ENCODE measurements at regions not wholly inside any gene's neighbourhood (a gene's known extent, or its start where the extent isn't known, plus 50 kb on each side); places are given as distances from the start of the nearest gene placed in this dataset.

GRCh38 chr1:170831276-170831675 lies 104.1 kb upstream of the MROH9 start:
- H3K9me3 ChIP-seq = no peaks in the 10 kb centered on the region
- no peak for TF ChIP-seq POLR2A (IDR thresholded peaks at IDR 0.05)
- TF ChIP-seq, protein P1, sequence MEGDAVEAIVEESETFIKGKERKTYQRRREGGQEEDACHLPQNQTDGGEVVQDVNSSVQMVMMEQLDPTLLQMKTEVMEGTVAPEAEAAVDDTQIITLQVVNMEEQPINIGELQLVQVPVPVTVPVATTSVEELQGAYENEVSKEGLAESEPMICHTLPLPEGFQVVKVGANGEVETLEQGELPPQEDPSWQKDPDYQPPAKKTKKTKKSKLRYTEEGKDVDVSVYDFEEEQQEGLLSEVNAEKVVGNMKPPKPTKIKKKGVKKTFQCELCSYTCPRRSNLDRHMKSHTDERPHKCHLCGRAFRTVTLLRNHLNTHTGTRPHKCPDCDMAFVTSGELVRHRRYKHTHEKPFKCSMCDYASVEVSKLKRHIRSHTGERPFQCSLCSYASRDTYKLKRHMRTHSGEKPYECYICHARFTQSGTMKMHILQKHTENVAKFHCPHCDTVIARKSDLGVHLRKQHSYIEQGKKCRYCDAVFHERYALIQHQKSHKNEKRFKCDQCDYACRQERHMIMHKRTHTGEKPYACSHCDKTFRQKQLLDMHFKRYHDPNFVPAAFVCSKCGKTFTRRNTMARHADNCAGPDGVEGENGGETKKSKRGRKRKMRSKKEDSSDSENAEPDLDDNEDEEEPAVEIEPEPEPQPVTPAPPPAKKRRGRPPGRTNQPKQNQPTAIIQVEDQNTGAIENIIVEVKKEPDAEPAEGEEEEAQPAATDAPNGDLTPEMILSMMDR (IDR thresholded peaks at IDR 0.05) = no peak
- H3K36me3 ChIP-seq (replicated peaks in 1 of 2; ENCODE audit: insufficient read depth in 1 of 2, low read depth in 2 of 2) = no peaks in the 10 kb centered on the region
- H3K27ac ChIP-seq = no peak overlapping the region
- 74 to 78% methylated on average over 7 of the region's 7 CpGs for WGBS, 2 donors
- intact Hi-C loops (cut with DNase I) = no loop called here
- H3K4me1 ChIP-seq = no peaks in the 10 kb centered on the region
- ATAC-seq (no peak), DNase-seq (no peak)
- H3K27me3 ChIP-seq = no peaks in the 10 kb centered on the region
- no peak overlapping the region for H3K4me3 ChIP-seq

GRCh38 chr1:170836141-170836540 lies 99.2 kb upstream of the MROH9 start:
- no peak for ATAC-seq
- H3K4me3 ChIP-seq = no peak overlapping the region
- DNase-seq = no peak
- TF ChIP-seq, protein P1 (IDR thresholded peaks at IDR 0.05) = no peak
- TF ChIP-seq POLR2A (IDR thresholded peaks at IDR 0.05) = no peak
- intact Hi-C loops (cut with DNase I) = no loop called here
- H3K36me3 ChIP-seq (replicated peaks in 1 of 2; ENCODE audit: insufficient read depth in 1 of 2, low read depth in 2 of 2) = no peaks in the 10 kb centered on the region
- no peak overlapping the region for H3K27ac ChIP-seq
- H3K9me3 ChIP-seq = no peaks in the 10 kb centered on the region
- no peaks in the 10 kb centered on the region for H3K4me1 ChIP-seq
- no peaks in the 10 kb centered on the region for H3K27me3 ChIP-seq

DNA sequence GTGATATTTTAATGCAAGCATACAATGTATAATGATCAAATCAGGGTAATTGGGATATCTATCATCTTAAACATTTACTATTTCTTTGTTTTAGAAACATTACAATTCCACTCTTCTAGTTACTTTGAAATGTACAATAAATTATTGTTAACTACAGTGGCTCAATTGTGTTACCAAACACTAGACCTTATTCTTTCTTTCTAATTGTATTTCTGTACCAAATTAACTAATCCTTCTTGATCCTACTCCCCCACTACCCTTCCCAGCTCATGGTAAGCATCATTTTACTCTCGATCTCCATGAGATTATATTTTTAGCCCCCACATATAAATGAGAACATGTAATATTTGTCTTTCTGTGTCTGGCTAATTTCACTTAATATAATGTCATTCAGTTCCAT lies 95.0 kb upstream of the MROH9 start:
- Histone ChIP-seq H3K27ac (no peak overlapping the region), H3K4me1 (no peaks in the 10 kb centered on the region), H3K36me3 (replicated peaks in 1 of 2; ENCODE audit: insufficient read depth in 1 of 2, low read depth in 2 of 2) (no peaks in the 10 kb centered on the region), H3K27me3 (no peaks in the 10 kb centered on the region), H3K4me3 (no peak overlapping the region), H3K9me3 (no peaks in the 10 kb centered on the region)
- TF ChIP-seq POLR2A (IDR thresholded peaks at IDR 0.05) = no peak
- TF ChIP-seq, protein P1 (IDR thresholded peaks at IDR 0.05) = no peak
- DNase-seq (no peak), ATAC-seq (no peak)
- 43 to 61% methylated on average over 1 of the region's 1 CpG for WGBS, 2 donors
- intact Hi-C loops (cut with DNase I) = no loop called here

- whole genome bisulfite sequencing, 2 donors = 74 to 81% methylated on average over 5 of the region's 5 CpGs
Measured at GRCh38 chr1:170853302-170853701, 82.0 kb upstream of the MROH9 start.

GRCh38 chr1:170853867-170854266 lies 81.5 kb upstream of the MROH9 start:
- ATAC-seq = no peak
- DNase-seq = no peak

More at GRCh38 chr1:170853302-170853701, 82.0 kb upstream of the MROH9 start:
- intact Hi-C loops (cut with DNase I) = no loop called here
- Histone ChIP-seq H3K27ac (no peak overlapping the region), H3K4me1 (no peaks in the 10 kb centered on the region), H3K36me3 (replicated peaks in 1 of 2; ENCODE audit: insufficient read depth in 1 of 2, low read depth in 2 of 2) (no peaks in the 10 kb centered on the region), H3K9me3 (no peaks in the 10 kb centered on the region), H3K27me3 (no peaks in the 10 kb centered on the region), H3K4me3 (no peak overlapping the region)
- no peak for TF ChIP-seq POLR2A (IDR thresholded peaks at IDR 0.05)
- TF ChIP-seq, protein P1 (IDR thresholded peaks at IDR 0.05) = no peak
- DNase-seq = no peak
- ATAC-seq = no peak

More at GRCh38 chr1:170853867-170854266, 81.5 kb upstream of the MROH9 start:
- H3K36me3 ChIP-seq (replicated peaks in 1 of 2; ENCODE audit: insufficient read depth in 1 of 2, low read depth in 2 of 2) = no peaks in the 10 kb centered on the region
- no peak overlapping the region for H3K27ac ChIP-seq
- H3K4me3 ChIP-seq = no peak overlapping the region
- no peak for TF ChIP-seq POLR2A (IDR thresholded peaks at IDR 0.05)
- TF ChIP-seq, protein P1 (IDR thresholded peaks at IDR 0.05) = no peak
- no peaks in the 10 kb centered on the region for H3K27me3 ChIP-seq
- intact Hi-C loops (cut with DNase I) = no loop called here
- H3K4me1 ChIP-seq = no peaks in the 10 kb centered on the region
- no peaks in the 10 kb centered on the region for H3K9me3 ChIP-seq

All from body of pancreas (tissue), 4 donors.